Smooth muscle cell (in vitro differentiated cells): ENCODE measurements at regions not wholly inside any gene's neighbourhood (a gene's known extent, or its start where the extent isn't known, plus 50 kb on each side); places are given as distances from the start of the nearest gene placed in this dataset.

Experiments used
- DNase-seq: peaks from one replicate; lab custom pipeline; 2025; ENCODE audit not compliant: unreplicated experiment; lab: John Stamatoyannopoulos, UW
- H2AFZ ChIP-seq: fragments of 200-600 bp; sonication (generic); 2 replicates; pipeline ENCODE4 v1.6.0; 2016; ENCODE audit warnings: antibody characterized with exemption, low read depth, mild to moderate bottlenecking
- H3F3A ChIP-seq: fragments of 200-600 bp; sonication (generic); 2 replicates; pipeline ENCODE4 v1.6.0; 2017; ENCODE audit warnings: antibody characterized with exemption, low read depth
- H3K27ac ChIP-seq: fragments of 200-600 bp; sonication (generic); 2 replicates; pipeline ENCODE4 v1.5.1; 2016; ENCODE audit warnings: low read depth, mild to moderate bottlenecking
- H3K27me3 ChIP-seq: fragments of 200-600 bp; sonication (generic); 2 replicates; pipeline ENCODE4 v1.6.1; 2016; ENCODE audit warnings: low read depth, mild to moderate bottlenecking
- H3K36me3 ChIP-seq: fragments of 200-600 bp; sonication (generic); 2 replicates; pipeline ENCODE4 v1.5.1; 2016; ENCODE audit warnings: low read depth
- H3K4me1 ChIP-seq: fragments of 200-600 bp; sonication (generic); 2 replicates; pipeline ENCODE4 v1.5.1; 2016; ENCODE audit warnings: low read depth
- H3K4me2 ChIP-seq: fragments of 200-600 bp; sonication (generic); 2 replicates; pipeline ENCODE4 v1.6.0; 2016; ENCODE audit warnings: mild to moderate bottlenecking
- H3K4me3 ChIP-seq: fragments of 200-600 bp; sonication (generic); 2 replicates; pipeline ENCODE4 v1.5.1; 2016; ENCODE audit warnings: mild to moderate bottlenecking
- H3K79me2 ChIP-seq: fragments of 200-600 bp; sonication (generic); 2 replicates; pipeline ENCODE4 v1.6.0; 2016; ENCODE audit warnings: low read depth, mild to moderate bottlenecking
- H3K9ac ChIP-seq: fragments of 200-600 bp; sonication (generic); 2 replicates; pipeline ENCODE4 v1.6.0; 2016; ENCODE audit warnings: low read depth
- H3K9me3 ChIP-seq: fragments of 200-600 bp; sonication (generic); replicated peaks from 2 replicates; pipeline ENCODE4 v1.5.1; 2016; ENCODE audit warnings: low read depth
- H4K20me1 ChIP-seq: fragments of 200-600 bp; sonication (generic); 2 replicates; pipeline ENCODE4 v1.6.0; 2016; ENCODE audit warnings: low read depth
- CTCF ChIP-seq: fragments of 200-600 bp; sonication (generic); IDR thresholded peaks from 2 replicates; pipeline ENCODE4 v1.5.1; 2017; ENCODE audit warnings: borderline replicate concordance, mild to moderate bottlenecking, antibody characterized with exemption; ENCODE audit not compliant: insufficient read depth, poor library complexity, severe bottlenecking
- WGBS: methylation state at CpG from one replicate; pipeline ENCODE4 v1.1.7; 2016; ENCODE audit warnings: low lambda C conversion rate; 5-methylcytosine and 5-hydroxymethylcytosine counted together

DNA sequence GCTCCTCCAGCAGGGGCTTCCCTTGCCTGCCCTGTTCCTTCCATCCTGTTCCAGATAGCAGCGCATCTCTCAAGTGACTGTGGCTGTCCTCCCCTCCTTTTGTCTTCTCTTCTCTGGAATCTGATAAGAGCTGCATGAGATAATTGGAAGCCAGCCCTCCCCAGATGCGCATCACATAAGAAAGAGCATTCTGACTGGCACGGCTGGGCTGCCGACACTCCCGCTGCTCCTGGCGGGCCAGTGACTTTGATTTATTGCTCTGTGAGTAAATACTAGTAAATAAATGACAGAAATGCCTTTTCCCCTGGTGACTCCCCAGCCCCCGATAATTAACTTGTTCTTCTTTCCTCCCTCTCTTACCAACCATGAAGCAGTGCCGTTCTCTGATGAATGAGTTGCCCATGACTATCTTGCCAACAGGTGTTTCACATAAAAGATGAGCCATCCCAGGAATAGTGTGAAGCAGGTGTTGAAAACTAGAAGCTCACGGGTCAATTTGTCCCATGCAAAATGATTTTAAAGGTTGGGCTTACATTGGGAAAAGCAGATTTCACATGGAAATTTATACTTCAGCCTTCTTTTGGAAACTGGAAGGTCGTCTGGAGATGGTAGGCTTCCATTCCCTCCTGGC lies 212.3 kb downstream of the ERCC6L2 start:
- Histone ChIP-seq H3K9me3 (no peaks in the 10 kb centered on the region), H3K79me2 (no peaks in the 10 kb centered on the region), H3K27me3 (peaks cover 19% of the 10 kb centered on the region), H2AFZ (no peak overlapping the region), H3K4me1 (no peaks in the 10 kb centered on the region), H3K4me2 (no peak overlapping the region), H3K9ac (no peak overlapping the region), H3K36me3 (no peaks in the 10 kb centered on the region), H3F3A (peaks cover 8% of the 10 kb centered on the region), H3K4me3 (no peak overlapping the region), H3K27ac (no peak overlapping the region), H4K20me1 (no peaks in the 10 kb centered on the region)
- no peak for DNase-seq
- TF ChIP-seq CTCF: no peak
- WGBS: 26% methylated on average over 10 of the region's 10 CpGs

DNA sequence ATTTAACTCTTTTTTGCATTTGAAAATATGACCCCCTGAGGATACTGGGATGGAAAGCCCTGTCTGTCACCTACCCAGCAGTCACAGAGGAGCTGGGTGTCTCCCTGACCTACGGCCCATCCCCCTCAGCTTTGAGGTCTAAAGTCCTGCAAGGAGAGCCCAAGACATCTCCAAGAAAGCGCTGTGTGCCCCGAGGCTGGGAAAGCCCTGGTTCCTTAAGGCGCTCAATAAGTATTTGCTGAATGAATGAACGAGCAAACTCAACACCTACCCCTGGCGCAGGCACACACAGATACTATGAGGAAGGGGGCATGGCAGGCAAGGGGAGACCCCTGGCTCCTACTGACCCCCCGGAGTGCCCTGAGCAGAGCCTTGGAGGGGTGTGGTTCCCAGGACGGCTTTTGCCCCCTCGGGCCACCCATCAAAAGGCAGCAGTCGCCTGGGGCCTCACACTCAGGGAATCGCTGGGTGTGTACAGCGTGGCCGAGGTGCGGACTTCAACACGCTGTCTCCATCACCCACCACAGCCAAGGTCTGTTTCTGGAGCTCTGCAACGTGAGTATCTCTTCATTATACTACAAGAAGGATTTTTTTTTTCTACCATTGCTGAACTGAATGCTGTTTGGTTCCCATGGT lies 211.6 kb downstream of the ERCC6L2 start:
- no peak for DNase-seq
- Histone ChIP-seq H3K27ac (no peak overlapping the region), H3K4me3 (no peak overlapping the region), H2AFZ (no peak overlapping the region), H3K36me3 (no peaks in the 10 kb centered on the region), H4K20me1 (no peaks in the 10 kb centered on the region), H3K9me3 (no peaks in the 10 kb centered on the region), H3K79me2 (no peaks in the 10 kb centered on the region), H3F3A (peaks cover 8% of the 10 kb centered on the region), H3K27me3 (peaks cover 19% of the 10 kb centered on the region), H3K4me1 (no peaks in the 10 kb centered on the region), H3K4me2 (no peak overlapping the region), H3K9ac (no peak overlapping the region)
- TF ChIP-seq CTCF: no peak
- 73% methylated on average over 16 of the region's 16 CpGs for WGBS

GRCh38 chr9:96085491-96086143 lies 210.1 kb downstream of the ERCC6L2 start:
- Histone ChIP-seq H3F3A (peaks cover 8% of the 10 kb centered on the region), H3K79me2 (no peaks in the 10 kb centered on the region), H3K9me3 (no peaks in the 10 kb centered on the region), H3K4me2 (no peak overlapping the region), H3K4me1 (no peaks in the 10 kb centered on the region), H4K20me1 (no peaks in the 10 kb centered on the region), H3K4me3 (no peak overlapping the region), H2AFZ (no peak overlapping the region), H3K27ac (no peak overlapping the region), H3K36me3 (no peaks in the 10 kb centered on the region), H3K9ac (no peak overlapping the region), H3K27me3 (peaks cover 19% of the 10 kb centered on the region)
- TF ChIP-seq CTCF: no peak
- 86% methylated on average over 17 of the region's 17 CpGs for WGBS
- no peak for DNase-seq

- H3F3A ChIP-seq: peaks cover 8% of the 10 kb centered on the region
- no peak overlapping the region for H3K27ac ChIP-seq
- no peak overlapping the region for H3K9ac ChIP-seq
- no peaks in the 10 kb centered on the region for H3K79me2 ChIP-seq
- H3K4me1 ChIP-seq: no peaks in the 10 kb centered on the region
- DNase-seq: no peak
- H2AFZ ChIP-seq: no peak overlapping the region
- H3K9me3 ChIP-seq: no peaks in the 10 kb centered on the region
- H4K20me1 ChIP-seq: no peaks in the 10 kb centered on the region
- H3K4me3 ChIP-seq: no peak overlapping the region
- H3K4me2 ChIP-seq: peak overlapping the region; percentile 65
- no peak for TF ChIP-seq CTCF
- 7% methylated on average over 4 of the region's 4 CpGs for WGBS
- no peaks in the 10 kb centered on the region for H3K36me3 ChIP-seq
- H3K27me3 ChIP-seq: peaks cover 19% of the 10 kb centered on the region
These were observed 208.8 kb downstream of the ERCC6L2 start for GRCh38 chr9:96084331-96084734.
